Left kidney (tissue), 1 donor: ENCODE measurements at regions not wholly inside any gene's neighbourhood (a gene's known extent, or its start where the extent isn't known, plus 50 kb on each side); places are given as distances from the start of the nearest gene placed in this dataset.

Experiments used
- DNase-seq: peaks from one replicate; pipeline ENCODE4 v3.0.0-alpha.2; 2013

DNA sequence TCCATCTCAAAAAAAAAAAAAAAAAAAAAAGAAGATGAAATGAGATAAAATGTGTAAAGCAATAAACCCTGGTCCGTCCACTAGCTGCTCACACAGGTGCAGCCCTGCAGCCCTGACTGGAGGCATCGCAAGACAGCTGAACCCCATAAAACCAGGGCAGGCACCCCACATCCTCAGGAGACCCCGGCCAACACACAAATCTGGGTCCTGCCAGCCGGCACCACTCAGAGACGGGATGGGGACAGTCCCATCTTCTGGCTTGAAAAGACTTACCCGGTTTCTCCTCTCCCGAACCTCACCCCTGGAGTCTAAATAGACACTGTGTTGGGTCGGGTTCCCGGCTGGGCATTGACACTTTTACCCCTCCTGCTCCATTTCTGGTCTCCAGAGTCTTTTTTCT lies 52.7 kb upstream of the TNRC6C start:
- no peak for DNase-seq

DNA sequence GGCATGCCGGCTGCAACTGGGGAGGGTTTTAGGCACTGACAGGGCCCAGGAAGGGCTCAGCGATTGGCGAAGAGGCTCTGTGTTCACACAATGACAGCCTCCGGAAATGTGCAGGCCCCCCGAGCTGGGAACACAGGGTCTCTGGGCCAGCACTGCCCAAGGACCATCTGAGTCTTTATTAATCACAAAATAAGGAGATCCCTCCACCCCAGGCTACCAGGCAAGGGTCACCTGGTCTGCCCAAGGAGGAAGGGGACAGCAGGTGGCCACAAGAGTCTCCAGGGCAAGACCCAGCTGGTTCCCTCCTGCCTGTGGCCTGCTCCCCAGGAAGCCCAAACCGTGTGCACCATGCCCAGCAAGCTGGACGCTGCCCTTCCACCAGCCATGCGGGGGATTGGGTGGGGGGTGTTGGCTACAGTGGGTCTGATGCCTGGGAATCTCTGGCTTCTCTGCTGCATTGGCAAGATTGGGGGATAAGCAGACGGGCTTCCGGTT lies 52.1 kb upstream of the TNRC6C start:
- no peak for DNase-seq

DNA sequence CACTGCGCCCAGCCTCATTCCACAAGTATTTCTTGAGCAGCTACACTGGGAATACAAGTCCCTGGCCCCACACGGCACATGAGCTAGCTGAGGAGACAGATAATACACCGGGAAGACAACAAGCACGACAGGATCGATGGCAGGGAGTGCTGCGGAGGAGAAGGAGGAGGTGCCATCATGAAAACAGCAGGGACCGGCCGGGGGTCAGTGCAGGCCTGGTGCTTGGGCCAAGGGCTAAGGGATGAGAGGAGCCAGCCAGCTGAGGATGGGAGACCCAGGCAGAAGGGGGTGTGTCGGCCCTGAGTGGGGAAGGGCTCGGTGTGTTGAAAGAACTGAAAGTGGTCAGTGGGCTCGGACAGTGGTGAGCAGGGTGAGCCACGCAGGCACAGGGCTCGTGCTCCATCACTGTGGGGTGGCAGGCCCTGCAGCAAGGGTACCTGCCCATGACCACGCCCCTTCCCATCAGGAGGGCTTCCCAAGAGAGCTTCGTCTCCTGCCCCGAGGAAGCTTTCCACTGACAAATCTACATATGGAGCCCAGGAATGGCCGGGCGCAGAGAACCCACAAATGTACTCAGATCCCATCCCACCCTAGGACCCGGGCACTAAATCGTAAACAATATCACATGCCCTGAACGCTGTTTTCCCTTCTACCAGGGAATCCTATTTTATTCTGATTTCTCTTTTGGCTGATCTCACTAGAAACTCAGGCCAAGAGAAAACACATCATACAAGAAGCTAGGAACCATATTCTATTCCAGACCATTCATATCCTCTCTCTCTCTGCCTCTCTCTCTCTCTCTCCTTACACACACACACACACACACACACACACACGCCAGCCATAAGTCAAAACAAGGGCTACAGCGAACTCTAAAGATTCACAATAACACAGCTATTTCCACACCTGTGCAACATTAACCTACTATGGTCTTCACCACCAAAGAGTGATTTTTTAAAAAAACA lies 50.7 kb upstream of the TNRC6C start:
- DNase-seq: no peak

DNA sequence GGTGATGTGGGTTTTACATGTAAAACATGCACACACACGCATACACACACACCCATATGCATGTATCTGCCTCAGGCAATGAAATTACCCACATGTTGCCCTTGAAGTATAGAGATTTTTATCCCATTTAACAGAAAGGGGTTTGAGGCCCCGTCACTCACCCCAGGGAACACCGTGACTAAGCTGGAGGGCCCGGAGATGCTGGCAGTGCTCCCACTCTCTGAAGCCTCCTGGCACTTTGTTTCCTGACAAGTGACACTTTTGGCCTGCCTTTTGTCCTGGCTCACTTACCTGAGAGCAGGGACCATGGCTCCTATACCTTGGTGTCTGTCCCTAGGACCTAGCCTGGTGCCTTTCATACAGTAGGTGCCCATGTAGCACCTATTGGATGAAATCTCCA lies 50.0 kb upstream of the TNRC6C start:
- DNase-seq: no peak
